ENCODE measurements at regions not wholly inside any gene's neighbourhood (a gene's known extent, or its start where the extent isn't known, plus 50 kb on each side); places are given as distances from the start of the nearest gene placed in this dataset.

GRCh38 chr9:90368241-90368640, 274.4 kb downstream of the DIRAS2 start:
- DNase-seq (ENCODE audit: low read depth, low spot score) (no peak), ATAC-seq (no peak)
- POLR2A ChIA-PET: no interaction called here
- intact Hi-C loops (cut with micrococcal nuclease): no loop called here
- Histone ChIP-seq H3K79me2 (ENCODE audit: insufficient read depth, low read length) (no peaks in the 10 kb centered on the region), H3K27me3 (ENCODE audit: insufficient read depth, low read length) (peaks cover 32% of the 10 kb centered on the region), H3K27ac (ENCODE audit: low read depth, low read length) (no peak overlapping the region), H2AFZ (ENCODE audit: low read depth, low read length, poor library complexity, severe bottlenecking) (no peak overlapping the region), H3K9me3 (ENCODE audit: control insufficient read depth in 1 of 2, insufficient read depth in 1 of 2, low read depth in 1 of 2, low read length in 2 of 2) (no peaks in the 10 kb centered on the region), H3K36me3 (ENCODE audit: control insufficient read depth in 1 of 2, insufficient read depth in 2 of 2, low read length in 2 of 2) (no peaks in the 10 kb centered on the region), H3K9ac (ENCODE audit: low read length) (no peak overlapping the region), H3K4me2 (ENCODE audit: low read length) (no peak overlapping the region), H4K20me1 (ENCODE audit: insufficient read depth) (no peaks in the 10 kb centered on the region), H3K4me1 (ENCODE audit: control insufficient read depth in 1 of 2, insufficient read depth in 2 of 2, low read length in 2 of 2) (no peaks in the 10 kb centered on the region), H3K4me3 (replicated peaks in 1 of 2; ENCODE audit: low read depth in 1 of 2, low read length in 2 of 2) (no peak overlapping the region), H3K9me2 (ENCODE audit: insufficient read depth) (no peaks in the 10 kb centered on the region)
- no TSS peak for BruUV-seq (replicated peaks)
- RAD21 ChIA-PET (ENCODE audit: low non-redundant PET in 1 of 2, low total read pairs in 2 of 2, uncharacterized antibody in 2 of 2, unreplicated experiment in 2 of 2): no interaction called here
- TF ChIP-seq ZFX (IDR thresholded peaks at IDR 0.05) (no peak), MAX (IDR thresholded peaks at IDR 0.05) (no peak), SRF (IDR thresholded peaks at IDR 0.05; ENCODE audit: low read depth) (no peak), CEBPB (IDR thresholded peaks at IDR 0.05; ENCODE audit: low read depth) (no peak), POLR2AphosphoS5 (IDR thresholded peaks at IDR 0.05; ENCODE audit: low read depth, low read length) (no peak), ZBTB33 (IDR thresholded peaks at IDR 0.05; ENCODE audit: extremely low read depth, insufficient replicate concordance, low read length) (no peak), EGR1 (IDR thresholded peaks at IDR 0.05; ENCODE audit: low read depth) (no peak), RAD21 (IDR thresholded peaks at IDR 0.05; ENCODE audit: low read depth) (no peak), ELF1 (IDR thresholded peaks at IDR 0.05; ENCODE audit: borderline replicate concordance, low read depth) (no peak), TCF7L2 (IDR thresholded peaks at IDR 0.05; ENCODE audit: borderline replicate concordance, extremely low read depth, insufficient read depth, insufficient read length) (no peak), ZNF274 (IDR thresholded peaks at IDR 0.05; ENCODE audit: low read depth, low read length) (no peak), SP1 (IDR thresholded peaks at IDR 0.05; ENCODE audit: low read depth) (no peak)
- CTCF ChIA-PET: no interaction called here
